H1 (cell line): ENCODE measurements at regions not wholly inside any gene's neighbourhood (a gene's known extent, or its start where the extent isn't known, plus 50 kb on each side); places are given as distances from the start of the nearest gene placed in this dataset.

ENCODE experiments used
- CTCF ChIP-seq, 3 experiments: IDR thresholded peaks; 1 replicate in 2 of 3; 2 replicates in 1 of 3; pipeline versions ENCODE4 v1.5.1 to v1.6.1; 2011; ENCODE audit warnings: low read length in 3 of 3, mild to moderate bottlenecking in 3 of 3, inconsistent platforms in 2 of 3, low read depth in 1 of 3, moderate library complexity in 1 of 3; ENCODE audit not compliant: insufficient read depth in 1 of 3; ENCODE audit errors: control extremely low read depth in 1 of 3
- EZH2 ChIP-seq: fragments of 200-600 bp; sonication (generic); IDR thresholded peaks from 2 replicates; pipeline ENCODE4 v1.7.1; 2012; ENCODE audit warnings: low read depth, mild to moderate bottlenecking, moderate library complexity, low read length, inconsistent platforms; ENCODE audit not compliant: severe bottlenecking
- GABPA ChIP-seq: IDR thresholded peaks from 2 replicates; pipeline ENCODE4 v1.6.1; 2011; ENCODE audit warnings: mild to moderate bottlenecking, low read length, moderate library complexity, borderline replicate concordance; ENCODE audit not compliant: insufficient read depth
- JUN ChIP-seq: IDR thresholded peaks from 2 replicates; pipeline ENCODE4 v1.6.1; 2011; ENCODE audit warnings: low read depth, mild to moderate bottlenecking, improper control_type of control experiment, low read length
- JUND ChIP-seq: IDR thresholded peaks from 2 replicates; pipeline ENCODE4 v1.6.1; 2011; ENCODE audit warnings: mild to moderate bottlenecking, improper control_type of control experiment, low read length
- POLR2A ChIP-seq, 2 experiments: IDR thresholded peaks; 1 replicate in 1 of 2; 2 replicates in 1 of 2; pipeline ENCODE4 v1.6.1; 2011; ENCODE audit warnings: low read depth in 2 of 2, low read length in 2 of 2, mild to moderate bottlenecking in 2 of 2; ENCODE audit errors: control extremely low read depth in 1 of 2
- POLR2AphosphoS5 ChIP-seq: IDR thresholded peaks from 2 replicates; pipeline ENCODE4 v1.6.1; 2011; ENCODE audit warnings: low read depth, low read length
- RFX5 ChIP-seq: IDR thresholded peaks from 2 replicates; pipeline ENCODE4 v1.6.1; 2011; ENCODE audit warnings: low read depth, low read length, improper control_type of control experiment, borderline replicate concordance
- SRF ChIP-seq: IDR thresholded peaks from 2 replicates; pipeline ENCODE4 v1.6.1; 2011; ENCODE audit warnings: mild to moderate bottlenecking, low read depth, low read length, moderate library complexity
- TAF1 ChIP-seq: IDR thresholded peaks from 2 replicates; pipeline ENCODE4 v1.6.1; 2011; ENCODE audit warnings: mild to moderate bottlenecking, low read depth, low read length
- TCF12 ChIP-seq: IDR thresholded peaks from 2 replicates; pipeline ENCODE4 v1.6.1; 2011; ENCODE audit warnings: low read depth, mild to moderate bottlenecking, low read length
- ZNF274 ChIP-seq: IDR thresholded peaks from 2 replicates; pipeline ENCODE4 v1.7.0; 2012; ENCODE audit warnings: low read length, borderline replicate concordance; ENCODE audit errors: extremely low read depth

- TF ChIP-seq TCF12 (no peak), EZH2 (no peak), TAF1 (no peak), GABPA (no peak), CTCF (IDR thresholded peaks at IDR 0.05; ENCODE audit: control extremely low read depth in 1 of 3, insufficient read depth in 1 of 3, low read depth in 1 of 3, low read length in 3 of 3) (no peak), POLR2AphosphoS5 (no peak), POLR2A (IDR thresholded peaks at IDR 0.05; ENCODE audit: control extremely low read depth in 1 of 2, low read depth in 2 of 2, low read length in 2 of 2) (no peak), JUND (no peak), ZNF274 (no peak), SRF (no peak), JUN (no peak), RFX5 (no peak)
Measured at GRCh38 chr5:1670351-1670750, 129.3 kb downstream of the MRPL36 start.
